MM.1S (cell line): ENCODE measurements at regions not wholly inside any gene's neighbourhood (a gene's known extent, or its start where the extent isn't known, plus 50 kb on each side); places are given as distances from the start of the nearest gene placed in this dataset.

Experiments used
- DNase-seq: peaks from one replicate; pipeline ENCODE4 v3.0.0-alpha.2; 2015
- H2AFZ ChIP-seq: fragments of 300-600 bp; sonication (generic); 2 replicates; pipeline ENCODE4 v1.6.0; 2016; ENCODE audit warnings: antibody characterized with exemption, low read length
- H3F3A ChIP-seq: fragments of 300-600 bp; sonication (generic); 2 replicates; pipeline ENCODE4 v1.6.1; 2016; ENCODE audit warnings: mild to moderate bottlenecking, antibody characterized with exemption, low read length, moderate library complexity, mixed read lengths; ENCODE audit not compliant: insufficient read depth
- H3K27ac ChIP-seq: fragments of 300-600 bp; sonication (generic); 2 replicates; pipeline ENCODE4 v1.5.1; 2016; ENCODE audit warnings: mild to moderate bottlenecking, low read length
- H3K27me3 ChIP-seq: fragments of 300-600 bp; sonication (generic); replicated peaks from 2 replicates; pipeline ENCODE4 v1.6.0; 2016; ENCODE audit warnings: low read length; ENCODE audit not compliant: insufficient read depth
- H3K36me3 ChIP-seq: fragments of 300-600 bp; sonication (generic); replicated peaks from 2 replicates; pipeline ENCODE4 v1.6.1; 2016; ENCODE audit warnings: mild to moderate bottlenecking, low read length, mixed read lengths; ENCODE audit not compliant: insufficient read depth
- H3K4me1 ChIP-seq: fragments of 300-600 bp; sonication (generic); 2 replicates; pipeline ENCODE4 v1.6.1; 2016; ENCODE audit warnings: low read length, mixed read lengths
- H3K4me2 ChIP-seq: fragments of 300-600 bp; sonication (generic); 2 replicates; pipeline ENCODE4 v1.6.0; 2016; ENCODE audit warnings: low read depth, low read length
- H3K4me3 ChIP-seq: fragments of 300-600 bp; sonication (generic); 2 replicates; pipeline ENCODE4 v1.5.1; 2016; ENCODE audit warnings: low read length, mixed read lengths
- H3K79me2 ChIP-seq: fragments of 300-600 bp; sonication (generic); 2 replicates; pipeline ENCODE4 v1.6.1; 2016; ENCODE audit warnings: mixed run types, low read length, mixed read lengths
- H3K9ac ChIP-seq: fragments of 300-600 bp; sonication (generic); 2 replicates; pipeline ENCODE4 v1.6.1; 2016; ENCODE audit warnings: low read length, mixed read lengths
- H3K9me2 ChIP-seq: fragments of 300-600 bp; sonication (generic); replicated peaks from 2 replicates; pipeline ENCODE4 v1.6.1; 2016; ENCODE audit warnings: mild to moderate bottlenecking, low read length, mixed read lengths; ENCODE audit not compliant: insufficient read depth
- H3K9me3 ChIP-seq: fragments of 300-600 bp; sonication (generic); replicated peaks from 2 replicates; pipeline ENCODE4 v1.6.1; 2016; ENCODE audit warnings: mild to moderate bottlenecking, low read length, mixed read lengths; ENCODE audit not compliant: insufficient read depth
- H4K20me1 ChIP-seq: fragments of 300-600 bp; sonication (generic); 2 replicates; pipeline ENCODE4 v1.6.1; 2016; ENCODE audit warnings: mild to moderate bottlenecking, low read length, moderate library complexity, mixed read lengths; ENCODE audit not compliant: insufficient read depth
- EZH2 ChIP-seq: fragments of 300-600 bp; sonication (generic); optimal IDR thresholded peaks from 2 replicates; pipeline ENCODE3; 2017; ENCODE audit warnings: low read depth, mild to moderate bottlenecking, antibody characterized with exemption, low read length, mixed read lengths
- EZH2phosphoT487 ChIP-seq: fragments of 300-600 bp; sonication (generic); IDR thresholded peaks from 2 replicates; pipeline ENCODE4 v1.6.1; 2018; ENCODE audit warnings: antibody characterized with exemption, low read length
- TF ChIP-seq, protein P1 (sequence below): fragments of 300-600 bp; sonication (generic); IDR thresholded peaks from 2 replicates; pipeline ENCODE4 v1.5.1; 2016; ENCODE audit warnings: antibody characterized with exemption, low read length, mixed read lengths

DNA sequence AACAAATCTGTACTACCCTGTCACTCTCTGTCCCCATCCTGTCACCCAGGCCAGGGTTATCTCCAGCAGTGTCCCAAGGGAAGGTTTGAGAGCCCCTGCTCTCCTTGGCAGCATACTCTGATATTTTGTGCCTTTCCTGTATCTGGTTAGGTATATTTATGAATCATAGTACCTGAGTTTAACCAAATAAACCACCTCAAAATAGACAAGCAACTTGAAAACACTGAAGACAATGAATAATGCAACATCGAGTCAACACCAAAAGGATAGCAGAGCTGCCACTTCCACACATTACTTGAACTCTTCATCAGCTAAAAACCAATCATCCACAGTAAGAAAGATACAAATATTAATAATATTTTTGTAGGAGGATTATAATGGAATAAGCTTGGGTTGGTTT, 142.6 kb upstream of the TAB2 start:
- H3K9me3 ChIP-seq = no peaks in the 10 kb centered on the region
- no peak overlapping the region for H3K4me2 ChIP-seq
- H3K27me3 ChIP-seq = no peaks in the 10 kb centered on the region
- no peaks in the 10 kb centered on the region for H4K20me1 ChIP-seq
- no peaks in the 10 kb centered on the region for H3K4me1 ChIP-seq
- no peak overlapping the region for H3K9ac ChIP-seq
- no peaks in the 10 kb centered on the region for H3K9me2 ChIP-seq
- H3F3A ChIP-seq = no peaks in the 10 kb centered on the region
- H3K27ac ChIP-seq = no peak overlapping the region
- no peak overlapping the region for H3K4me3 ChIP-seq
- DNase-seq = no peak
- H2AFZ ChIP-seq = no peak overlapping the region
- no peak for TF ChIP-seq EZH2phosphoT487
- no peak for TF ChIP-seq EZH2
- H3K36me3 ChIP-seq = no peaks in the 10 kb centered on the region
- H3K79me2 ChIP-seq = no peaks in the 10 kb centered on the region

DNA sequence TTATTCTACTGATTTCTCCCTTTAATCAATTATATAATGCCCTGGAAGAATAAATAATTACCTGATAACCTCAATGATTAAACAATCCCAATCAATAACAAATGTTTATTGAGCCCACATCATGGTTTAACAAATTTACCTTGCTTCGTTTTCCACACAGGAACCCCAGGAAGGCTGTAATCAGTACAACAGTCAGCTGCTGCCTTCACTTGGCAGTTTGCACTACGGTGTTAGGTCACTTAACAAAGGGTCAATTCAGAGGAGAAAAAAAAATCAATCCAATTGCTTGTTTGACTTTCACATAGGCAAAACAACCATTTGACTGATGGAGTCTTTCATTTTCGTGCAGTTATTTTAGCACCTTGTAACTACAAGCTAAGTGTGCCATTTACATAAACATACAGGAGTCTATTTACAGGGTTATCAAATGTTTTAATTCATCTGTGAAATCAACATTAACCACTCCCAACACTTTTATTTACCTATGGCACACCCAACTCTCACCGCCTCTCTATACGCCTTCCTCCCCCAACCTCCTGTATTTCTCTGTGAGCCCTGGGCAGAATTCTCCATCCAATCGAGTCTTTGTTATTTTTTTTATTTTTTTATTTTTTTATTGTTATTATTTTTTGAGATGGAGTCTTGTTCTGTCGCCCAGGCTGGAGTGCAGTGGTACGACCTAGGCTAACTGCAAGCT, 140.4 kb upstream of the TAB2 start:
- Histone ChIP-seq H3K36me3 (no peaks in the 10 kb centered on the region), H3K9ac (no peak overlapping the region), H2AFZ (no peak overlapping the region), H3K27me3 (no peaks in the 10 kb centered on the region), H3F3A (no peaks in the 10 kb centered on the region), H3K9me3 (no peaks in the 10 kb centered on the region), H3K27ac (no peak overlapping the region), H3K4me2 (no peak overlapping the region), H3K79me2 (no peaks in the 10 kb centered on the region), H3K9me2 (no peaks in the 10 kb centered on the region), H3K4me1 (no peaks in the 10 kb centered on the region), H3K4me3 (no peak overlapping the region), H4K20me1 (no peaks in the 10 kb centered on the region)
- TF ChIP-seq EZH2 = no peak
- TF ChIP-seq, protein P1, sequence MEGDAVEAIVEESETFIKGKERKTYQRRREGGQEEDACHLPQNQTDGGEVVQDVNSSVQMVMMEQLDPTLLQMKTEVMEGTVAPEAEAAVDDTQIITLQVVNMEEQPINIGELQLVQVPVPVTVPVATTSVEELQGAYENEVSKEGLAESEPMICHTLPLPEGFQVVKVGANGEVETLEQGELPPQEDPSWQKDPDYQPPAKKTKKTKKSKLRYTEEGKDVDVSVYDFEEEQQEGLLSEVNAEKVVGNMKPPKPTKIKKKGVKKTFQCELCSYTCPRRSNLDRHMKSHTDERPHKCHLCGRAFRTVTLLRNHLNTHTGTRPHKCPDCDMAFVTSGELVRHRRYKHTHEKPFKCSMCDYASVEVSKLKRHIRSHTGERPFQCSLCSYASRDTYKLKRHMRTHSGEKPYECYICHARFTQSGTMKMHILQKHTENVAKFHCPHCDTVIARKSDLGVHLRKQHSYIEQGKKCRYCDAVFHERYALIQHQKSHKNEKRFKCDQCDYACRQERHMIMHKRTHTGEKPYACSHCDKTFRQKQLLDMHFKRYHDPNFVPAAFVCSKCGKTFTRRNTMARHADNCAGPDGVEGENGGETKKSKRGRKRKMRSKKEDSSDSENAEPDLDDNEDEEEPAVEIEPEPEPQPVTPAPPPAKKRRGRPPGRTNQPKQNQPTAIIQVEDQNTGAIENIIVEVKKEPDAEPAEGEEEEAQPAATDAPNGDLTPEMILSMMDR = no peak
- TF ChIP-seq EZH2phosphoT487 = no peak
- no peak for DNase-seq

- Histone ChIP-seq H3K9ac (no peak overlapping the region), H3F3A (no peaks in the 10 kb centered on the region), H3K4me2 (no peak overlapping the region), H3K4me3 (no peak overlapping the region), H3K4me1 (no peaks in the 10 kb centered on the region), H3K36me3 (no peaks in the 10 kb centered on the region), H4K20me1 (no peaks in the 10 kb centered on the region), H3K79me2 (no peaks in the 10 kb centered on the region), H3K9me2 (no peaks in the 10 kb centered on the region), H2AFZ (no peak overlapping the region), H3K9me3 (no peaks in the 10 kb centered on the region), H3K27me3 (no peaks in the 10 kb centered on the region), H3K27ac (no peak overlapping the region)
- DNase-seq = no peak
- TF ChIP-seq EZH2 (no peak), EZH2phosphoT487 (no peak)
- TF ChIP-seq, protein P1 = no peak
Observed at GRCh38 chr6:149179431-149179830, 138.1 kb upstream of the TAB2 start.

GRCh38 chr6:149181304-149181703, 136.2 kb upstream of the TAB2 start:
- DNase-seq = no peak
- H3K36me3 ChIP-seq = no peaks in the 10 kb centered on the region
- no peaks in the 10 kb centered on the region for H3K9me3 ChIP-seq
- H3F3A ChIP-seq = no peaks in the 10 kb centered on the region
- H3K9me2 ChIP-seq = no peaks in the 10 kb centered on the region
- no peak for TF ChIP-seq EZH2
- no peak for TF ChIP-seq EZH2phosphoT487
- TF ChIP-seq, protein P1 = no peak
- no peaks in the 10 kb centered on the region for H4K20me1 ChIP-seq
- H3K4me3 ChIP-seq = no peak overlapping the region
- no peak overlapping the region for H2AFZ ChIP-seq
- H3K4me1 ChIP-seq = no peaks in the 10 kb centered on the region
- no peak overlapping the region for H3K9ac ChIP-seq
- no peak overlapping the region for H3K27ac ChIP-seq
- no peaks in the 10 kb centered on the region for H3K79me2 ChIP-seq
- no peak overlapping the region for H3K4me2 ChIP-seq
- no peaks in the 10 kb centered on the region for H3K27me3 ChIP-seq
